ENCODE measurements at regions not wholly inside any gene's neighbourhood (a gene's known extent, or its start where the extent isn't known, plus 50 kb on each side); places are given as distances from the start of the nearest gene placed in this dataset.

DNA sequence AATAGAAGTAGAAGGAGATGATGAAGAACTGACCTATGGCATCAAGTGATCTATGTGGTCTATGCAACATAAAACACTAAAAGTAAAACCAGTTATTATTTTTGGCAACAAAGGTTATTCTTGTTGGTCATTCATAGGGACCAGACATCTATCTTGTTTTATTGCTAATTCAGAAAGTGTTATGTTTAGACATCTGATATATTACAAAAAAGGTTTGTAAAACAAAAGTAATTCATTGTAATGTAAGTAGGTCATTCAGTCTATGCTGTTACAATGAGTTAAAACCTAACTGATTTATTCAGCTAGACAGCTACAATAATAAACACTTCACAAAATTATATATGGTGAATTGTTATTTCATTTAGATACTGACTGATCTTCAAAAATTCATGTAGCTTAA lies 461.9 kb downstream of the PCDH17 start:
- no peak overlapping the region for H3K4me3 ChIP-seq (replicated peaks; ENCODE audit: insufficient read depth, low read length)
- TF ChIP-seq GABPA (IDR thresholded peaks at IDR 0.05; ENCODE audit: low read depth) = no peak
- DNase-seq (ENCODE audit: low read depth in 1 of 2, low spot score in 1 of 2) = no peak

DNA sequence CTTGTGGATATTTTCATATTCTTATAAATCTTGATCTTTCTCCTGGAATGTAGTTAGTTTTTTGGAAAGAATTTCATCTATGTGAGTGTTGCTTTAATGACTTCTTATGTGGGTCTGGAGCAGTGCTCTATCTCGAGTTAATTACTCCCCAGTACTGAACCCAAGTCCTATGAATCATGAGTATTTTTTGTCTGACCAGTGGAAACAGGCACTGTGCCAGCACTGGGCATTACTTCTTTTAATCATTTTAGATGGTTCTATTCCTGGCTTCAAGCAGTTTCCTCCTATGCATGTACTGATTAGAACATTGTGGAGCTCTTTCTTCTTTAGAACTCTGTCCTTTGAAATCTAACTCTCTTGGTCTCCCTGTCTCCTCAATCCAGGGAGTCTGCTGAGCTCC lies 466.3 kb downstream of the PCDH17 start:
- Histone ChIP-seq H3K27ac (replicated peaks) (no peak overlapping the region), H3K4me3 (replicated peaks; ENCODE audit: insufficient read depth, low read length) (no peak overlapping the region), H3K27me3 (ENCODE audit: insufficient read depth, poor library complexity, severe bottlenecking) (no peaks in the 10 kb centered on the region)
- TF ChIP-seq, protein P1, sequence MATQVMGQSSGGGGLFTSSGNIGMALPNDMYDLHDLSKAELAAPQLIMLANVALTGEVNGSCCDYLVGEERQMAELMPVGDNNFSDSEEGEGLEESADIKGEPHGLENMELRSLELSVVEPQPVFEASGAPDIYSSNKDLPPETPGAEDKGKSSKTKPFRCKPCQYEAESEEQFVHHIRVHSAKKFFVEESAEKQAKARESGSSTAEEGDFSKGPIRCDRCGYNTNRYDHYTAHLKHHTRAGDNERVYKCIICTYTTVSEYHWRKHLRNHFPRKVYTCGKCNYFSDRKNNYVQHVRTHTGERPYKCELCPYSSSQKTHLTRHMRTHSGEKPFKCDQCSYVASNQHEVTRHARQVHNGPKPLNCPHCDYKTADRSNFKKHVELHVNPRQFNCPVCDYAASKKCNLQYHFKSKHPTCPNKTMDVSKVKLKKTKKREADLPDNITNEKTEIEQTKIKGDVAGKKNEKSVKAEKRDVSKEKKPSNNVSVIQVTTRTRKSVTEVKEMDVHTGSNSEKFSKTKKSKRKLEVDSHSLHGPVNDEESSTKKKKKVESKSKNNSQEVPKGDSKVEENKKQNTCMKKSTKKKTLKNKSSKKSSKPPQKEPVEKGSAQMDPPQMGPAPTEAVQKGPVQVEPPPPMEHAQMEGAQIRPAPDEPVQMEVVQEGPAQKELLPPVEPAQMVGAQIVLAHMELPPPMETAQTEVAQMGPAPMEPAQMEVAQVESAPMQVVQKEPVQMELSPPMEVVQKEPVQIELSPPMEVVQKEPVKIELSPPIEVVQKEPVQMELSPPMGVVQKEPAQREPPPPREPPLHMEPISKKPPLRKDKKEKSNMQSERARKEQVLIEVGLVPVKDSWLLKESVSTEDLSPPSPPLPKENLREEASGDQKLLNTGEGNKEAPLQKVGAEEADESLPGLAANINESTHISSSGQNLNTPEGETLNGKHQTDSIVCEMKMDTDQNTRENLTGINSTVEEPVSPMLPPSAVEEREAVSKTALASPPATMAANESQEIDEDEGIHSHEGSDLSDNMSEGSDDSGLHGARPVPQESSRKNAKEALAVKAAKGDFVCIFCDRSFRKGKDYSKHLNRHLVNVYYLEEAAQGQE (IDR thresholded peaks at IDR 0.05; ENCODE audit: insufficient replicate concordance, low read depth) = no peak
- TF ChIP-seq SPI1 (IDR thresholded peaks at IDR 0.05; ENCODE audit: borderline replicate concordance, low read depth) (no peak), POLR2AphosphoS5 (IDR thresholded peaks at IDR 0.05; ENCODE audit: low read depth) (no peak), GABPA (IDR thresholded peaks at IDR 0.05; ENCODE audit: low read depth) (no peak)
- TF ChIP-seq, protein P2, sequence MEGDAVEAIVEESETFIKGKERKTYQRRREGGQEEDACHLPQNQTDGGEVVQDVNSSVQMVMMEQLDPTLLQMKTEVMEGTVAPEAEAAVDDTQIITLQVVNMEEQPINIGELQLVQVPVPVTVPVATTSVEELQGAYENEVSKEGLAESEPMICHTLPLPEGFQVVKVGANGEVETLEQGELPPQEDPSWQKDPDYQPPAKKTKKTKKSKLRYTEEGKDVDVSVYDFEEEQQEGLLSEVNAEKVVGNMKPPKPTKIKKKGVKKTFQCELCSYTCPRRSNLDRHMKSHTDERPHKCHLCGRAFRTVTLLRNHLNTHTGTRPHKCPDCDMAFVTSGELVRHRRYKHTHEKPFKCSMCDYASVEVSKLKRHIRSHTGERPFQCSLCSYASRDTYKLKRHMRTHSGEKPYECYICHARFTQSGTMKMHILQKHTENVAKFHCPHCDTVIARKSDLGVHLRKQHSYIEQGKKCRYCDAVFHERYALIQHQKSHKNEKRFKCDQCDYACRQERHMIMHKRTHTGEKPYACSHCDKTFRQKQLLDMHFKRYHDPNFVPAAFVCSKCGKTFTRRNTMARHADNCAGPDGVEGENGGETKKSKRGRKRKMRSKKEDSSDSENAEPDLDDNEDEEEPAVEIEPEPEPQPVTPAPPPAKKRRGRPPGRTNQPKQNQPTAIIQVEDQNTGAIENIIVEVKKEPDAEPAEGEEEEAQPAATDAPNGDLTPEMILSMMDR (IDR thresholded peaks at IDR 0.05; ENCODE audit: insufficient read depth, low read length) = no peak
- DNase-seq (ENCODE audit: low read depth in 1 of 2, low spot score in 1 of 2) = no peak

More for the DNA sequence above, 461.9 kb downstream of the PCDH17 start:
- Histone ChIP-seq H3K27ac (replicated peaks) (no peak overlapping the region), H3K27me3 (ENCODE audit: insufficient read depth, poor library complexity, severe bottlenecking) (peaks cover 5% of the 10 kb centered on the region)

DNA sequence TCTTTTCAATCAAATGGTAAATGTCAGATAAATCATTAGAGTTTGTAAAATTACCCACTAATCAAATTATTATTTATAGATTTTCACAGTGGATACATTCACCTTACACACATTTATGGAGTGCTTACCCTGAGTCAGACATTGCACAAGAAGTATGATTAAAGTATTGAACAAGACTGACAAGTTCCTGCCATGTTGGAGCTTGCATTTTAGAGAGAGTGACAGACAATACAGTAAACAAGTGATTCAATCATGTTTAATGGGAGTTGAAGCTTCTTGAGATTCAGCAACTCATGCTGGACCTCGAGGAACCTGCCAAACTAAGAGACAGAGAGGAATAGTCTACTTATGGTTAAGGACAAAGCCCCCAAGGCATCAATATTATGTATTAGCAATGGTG lies 487.8 kb downstream of the PCDH17 start:
- no peaks in the 10 kb centered on the region for H3K27me3 ChIP-seq (ENCODE audit: insufficient read depth, poor library complexity, severe bottlenecking)
- TF ChIP-seq POLR2AphosphoS5 (IDR thresholded peaks at IDR 0.05; ENCODE audit: low read depth) = no peak
- TF ChIP-seq, protein P1 (IDR thresholded peaks at IDR 0.05; ENCODE audit: insufficient replicate concordance, low read depth) = no peak
- TF ChIP-seq GABPA (IDR thresholded peaks at IDR 0.05; ENCODE audit: low read depth) = no peak
- no peak for TF ChIP-seq SPI1 (IDR thresholded peaks at IDR 0.05; ENCODE audit: borderline replicate concordance, low read depth)
- TF ChIP-seq, protein P2 (IDR thresholded peaks at IDR 0.05; ENCODE audit: insufficient read depth, low read length) = no peak
- DNase-seq (ENCODE audit: low read depth in 1 of 2, low spot score in 1 of 2) = no peak
- no peak overlapping the region for H3K27ac ChIP-seq (replicated peaks)
- no peak overlapping the region for H3K4me3 ChIP-seq (replicated peaks; ENCODE audit: insufficient read depth, low read length)

DNA sequence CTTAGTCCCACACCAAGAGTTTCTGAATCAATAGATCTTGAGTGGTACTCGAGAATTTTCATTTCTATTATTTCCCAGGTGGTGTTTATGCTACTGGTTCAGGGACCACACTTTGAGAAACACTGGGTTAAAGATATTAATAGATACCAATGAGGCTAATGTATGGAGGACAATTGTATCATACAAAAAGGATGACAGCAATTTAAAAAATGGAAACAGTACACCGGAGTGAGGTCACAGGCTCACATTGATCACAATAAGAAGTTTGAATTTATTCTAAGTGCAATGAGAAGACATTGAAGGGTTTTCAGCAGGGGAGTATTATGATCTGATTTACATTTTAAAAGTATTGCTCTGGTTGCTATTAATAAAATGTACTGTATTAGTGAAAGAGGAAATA lies 488.3 kb downstream of the PCDH17 start:
- no peak overlapping the region for H3K4me3 ChIP-seq (replicated peaks; ENCODE audit: insufficient read depth, low read length)
- no peak for DNase-seq (ENCODE audit: low read depth in 1 of 2, low spot score in 1 of 2)
- H3K27me3 ChIP-seq (ENCODE audit: insufficient read depth, poor library complexity, severe bottlenecking) = no peaks in the 10 kb centered on the region
- no peak overlapping the region for H3K27ac ChIP-seq (replicated peaks)
- no peak for TF ChIP-seq GABPA (IDR thresholded peaks at IDR 0.05; ENCODE audit: low read depth)
- TF ChIP-seq SPI1 (IDR thresholded peaks at IDR 0.05; ENCODE audit: borderline replicate concordance, low read depth) = no peak
- no peak for TF ChIP-seq POLR2AphosphoS5 (IDR thresholded peaks at IDR 0.05; ENCODE audit: low read depth)
- TF ChIP-seq, protein P2 (IDR thresholded peaks at IDR 0.05; ENCODE audit: insufficient read depth, low read length) = no peak
- TF ChIP-seq, protein P1 (IDR thresholded peaks at IDR 0.05; ENCODE audit: insufficient replicate concordance, low read depth) = no peak

Data from HL-60 (cell line).